K562 (cell line): ENCODE measurements at regions not wholly inside any gene's neighbourhood (a gene's known extent, or its start where the extent isn't known, plus 50 kb on each side); places are given as distances from the start of the nearest gene placed in this dataset.

Experiments used
- BRD4 ChIP-seq: fragments of 200-600 bp; sonication (generic); IDR thresholded peaks from 2 replicates; pipeline ENCODE4 v1.6.1; 2017; ENCODE audit warnings: inconsistent platforms
- FOSL1 ChIP-seq: fragments of 200-800 bp; sonication (Bioruptor generic); conservative IDR thresholded peaks from 2 replicates; pipeline ENCODE4 v1.6.1; 2016; ENCODE audit warnings: missing genetic modification characterization, missing compliant biosample characterization
- IRF2 ChIP-seq: sonication (generic); formaldehyde crosslinking; IDR thresholded peaks from 2 replicates; pipeline ENCODE4 v1.8.1; 2022; ENCODE audit warnings: mild to moderate bottlenecking, missing genetic modification reagents
- PHF8 ChIP-seq: fragments of 200-600 bp; sonication (generic); IDR thresholded peaks from 2 replicates; pipeline ENCODE4 v1.6.1; 2012; ENCODE audit warnings: mixed run types, mild to moderate bottlenecking, inconsistent platforms, low read length, moderate library complexity, borderline replicate concordance
- SMAD1 ChIP-seq: fragments of 150-350 bp; IDR thresholded peaks from 2 replicates; pipeline ENCODE4 v1.6.1; 2014; ENCODE audit warnings: low read length, low read depth; ENCODE audit not compliant: partially characterized antibody
- ZBTB17 ChIP-seq: fragments of 450-650 bp; formaldehyde crosslinking; IDR thresholded peaks from 2 replicates; pipeline ENCODE4 v1.4.0; 2020; ENCODE audit warnings: mild to moderate bottlenecking
- ZNF274 ChIP-seq: IDR thresholded peaks from 2 replicates; pipeline ENCODE4 v1.6.1; 2011; ENCODE audit warnings: low read depth, mild to moderate bottlenecking, low read length, moderate library complexity, borderline replicate concordance
- ZNF717 ChIP-seq: fragments of 250-450 bp; sonication (Bioruptor Pico); IDR thresholded peaks from 2 replicates; pipeline ENCODE4 v1.5.0; 2021
- TF ChIP-seq, protein P1 (sequence below): fragments of 450-650 bp; formaldehyde crosslinking; IDR thresholded peaks from 2 replicates; pipeline ENCODE4 v1.4.0; 2020; ENCODE audit warnings: mild to moderate bottlenecking, moderate library complexity

DNA sequence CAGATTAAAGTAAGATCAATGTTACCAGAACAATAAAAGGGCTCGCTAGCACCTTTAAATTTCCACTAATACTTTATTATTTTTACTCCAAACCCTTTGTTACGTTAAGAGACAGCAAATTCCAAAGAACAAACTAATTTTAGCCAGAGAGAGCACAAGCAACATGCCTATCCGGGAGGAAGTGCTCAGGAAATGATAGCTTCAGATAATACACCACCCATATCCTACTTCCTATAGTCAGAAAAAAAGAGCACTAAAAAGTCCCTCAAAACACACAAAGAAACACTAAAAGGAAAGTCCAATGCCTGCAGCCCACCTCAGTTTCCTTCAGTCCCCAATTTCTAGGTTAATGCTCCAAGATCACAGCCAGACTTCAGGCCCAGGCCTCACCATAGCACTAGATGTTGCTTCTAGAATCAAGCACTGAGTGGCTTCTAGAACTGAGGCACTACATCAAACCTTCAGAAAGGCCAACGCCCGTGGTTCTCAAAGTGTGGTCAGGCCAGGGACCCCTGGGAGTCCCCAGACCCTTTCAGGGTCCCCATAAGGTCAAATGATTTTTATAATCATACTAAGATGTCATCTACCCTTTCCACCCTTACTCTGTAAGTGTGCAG, 142.6 kb downstream of the PSMG1 start:
- TF ChIP-seq ZNF274: no peak
- no peak for TF ChIP-seq FOSL1 (tag)
- TF ChIP-seq BRD4: no peak
- TF ChIP-seq IRF2 (CRISPR knock-in tag): no peak
- no peak for TF ChIP-seq PHF8
- TF ChIP-seq ZNF717 (CRISPR knock-in tag): no peak
- TF ChIP-seq ZBTB17 (CRISPR knock-in tag): no peak
- no peak for TF ChIP-seq SMAD1
- TF ChIP-seq, protein P1, sequence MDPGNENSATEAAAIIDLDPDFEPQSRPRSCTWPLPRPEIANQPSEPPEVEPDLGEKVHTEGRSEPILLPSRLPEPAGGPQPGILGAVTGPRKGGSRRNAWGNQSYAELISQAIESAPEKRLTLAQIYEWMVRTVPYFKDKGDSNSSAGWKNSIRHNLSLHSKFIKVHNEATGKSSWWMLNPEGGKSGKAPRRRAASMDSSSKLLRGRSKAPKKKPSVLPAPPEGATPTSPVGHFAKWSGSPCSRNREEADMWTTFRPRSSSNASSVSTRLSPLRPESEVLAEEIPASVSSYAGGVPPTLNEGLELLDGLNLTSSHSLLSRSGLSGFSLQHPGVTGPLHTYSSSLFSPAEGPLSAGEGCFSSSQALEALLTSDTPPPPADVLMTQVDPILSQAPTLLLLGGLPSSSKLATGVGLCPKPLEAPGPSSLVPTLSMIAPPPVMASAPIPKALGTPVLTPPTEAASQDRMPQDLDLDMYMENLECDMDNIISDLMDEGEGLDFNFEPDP (CRISPR knock-in tag): no peak
